HG02610 (cell line): ENCODE measurements at regions not wholly inside any gene's neighbourhood (a gene's known extent, or its start where the extent isn't known, plus 50 kb on each side); places are given as distances from the start of the nearest gene placed in this dataset.

Experiments
- ATAC-seq: cut with Tn5 transposase; IDR thresholded peaks from one replicate; pipeline ENCODE4 v1.9.1; 2021; ENCODE audit warnings: mild to moderate bottlenecking, moderate library complexity; ENCODE audit not compliant: unreplicated experiment

DNA sequence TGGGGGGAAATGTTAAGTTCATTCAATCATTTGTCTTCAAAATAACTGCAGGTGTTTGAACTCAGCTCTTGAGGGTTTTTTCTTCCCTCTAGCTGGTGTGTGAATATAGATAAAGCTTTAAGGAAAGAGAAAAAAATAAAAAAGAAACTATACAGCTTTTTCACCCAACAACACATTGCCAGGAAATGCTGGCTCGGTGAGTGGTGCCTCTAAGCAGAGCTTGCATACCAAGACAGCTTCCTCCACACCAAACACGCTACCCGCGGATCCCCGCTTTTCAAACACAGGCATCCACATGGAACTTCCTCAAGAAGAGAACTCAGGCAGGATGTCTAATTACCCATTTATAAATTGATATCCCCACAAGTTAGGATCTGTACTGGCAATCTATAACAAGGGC, 69.8 kb upstream of the TANK start:
- ATAC-seq: peak; percentile 35

DNA sequence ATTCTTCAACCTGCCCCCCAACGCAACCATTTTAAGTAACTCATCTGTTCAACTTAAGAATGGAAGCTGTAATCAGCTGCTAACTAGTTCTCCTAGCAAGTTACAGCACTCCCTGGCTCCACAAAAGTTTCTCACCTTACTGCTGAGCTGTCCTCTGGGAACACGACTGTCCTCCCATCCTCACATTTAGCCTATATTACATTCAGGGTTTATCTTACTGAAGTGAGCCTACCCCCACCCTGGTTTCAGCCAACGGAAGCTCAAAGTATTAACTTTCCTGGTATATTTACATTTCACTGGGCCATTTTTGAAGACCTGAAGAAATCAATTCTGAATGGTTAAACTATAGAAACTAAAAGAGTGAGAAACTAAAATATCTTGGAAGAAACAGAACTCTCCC, 64.9 kb upstream of the TANK start:
- ATAC-seq: no peak

DNA sequence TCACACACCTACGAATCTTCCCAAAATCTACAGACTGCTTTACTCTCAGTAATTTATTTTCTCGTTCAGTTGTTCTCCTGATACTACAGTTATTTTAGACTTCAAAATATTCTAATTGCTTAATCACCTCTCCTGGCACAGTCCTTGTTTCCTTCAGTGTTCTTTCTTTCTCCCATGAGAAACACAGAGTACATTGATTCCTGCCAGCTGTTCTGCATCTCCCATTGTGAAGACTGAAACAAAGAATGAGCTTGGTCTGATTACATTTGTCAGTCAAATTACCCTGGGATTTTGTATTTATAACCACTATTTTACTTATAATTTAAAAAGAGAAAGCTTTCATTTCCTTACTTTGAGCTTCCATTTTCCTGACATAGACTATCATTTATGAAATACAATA, 63.9 kb upstream of the TANK start:
- ATAC-seq: peak; percentile 45

DNA sequence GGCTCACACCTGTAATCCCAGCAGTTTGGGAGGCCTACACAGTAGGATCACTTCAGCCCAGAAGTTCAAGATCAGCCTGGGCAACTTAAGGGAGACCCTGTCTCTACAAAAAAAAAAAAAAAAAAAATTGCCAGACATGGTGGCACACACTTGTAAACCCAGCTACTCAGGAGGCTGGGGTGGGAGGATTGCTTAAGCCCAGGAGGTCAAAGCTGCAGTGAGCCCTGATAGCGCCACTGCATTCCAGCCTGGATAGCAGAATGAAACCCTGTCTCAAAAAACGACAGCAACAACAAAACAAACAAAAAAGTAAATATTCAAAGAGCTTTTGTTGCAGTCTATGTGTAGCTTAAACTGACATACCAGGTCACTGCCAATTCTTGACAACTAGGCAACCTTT, 63.1 kb upstream of the TANK start:
- no peak for ATAC-seq

DNA sequence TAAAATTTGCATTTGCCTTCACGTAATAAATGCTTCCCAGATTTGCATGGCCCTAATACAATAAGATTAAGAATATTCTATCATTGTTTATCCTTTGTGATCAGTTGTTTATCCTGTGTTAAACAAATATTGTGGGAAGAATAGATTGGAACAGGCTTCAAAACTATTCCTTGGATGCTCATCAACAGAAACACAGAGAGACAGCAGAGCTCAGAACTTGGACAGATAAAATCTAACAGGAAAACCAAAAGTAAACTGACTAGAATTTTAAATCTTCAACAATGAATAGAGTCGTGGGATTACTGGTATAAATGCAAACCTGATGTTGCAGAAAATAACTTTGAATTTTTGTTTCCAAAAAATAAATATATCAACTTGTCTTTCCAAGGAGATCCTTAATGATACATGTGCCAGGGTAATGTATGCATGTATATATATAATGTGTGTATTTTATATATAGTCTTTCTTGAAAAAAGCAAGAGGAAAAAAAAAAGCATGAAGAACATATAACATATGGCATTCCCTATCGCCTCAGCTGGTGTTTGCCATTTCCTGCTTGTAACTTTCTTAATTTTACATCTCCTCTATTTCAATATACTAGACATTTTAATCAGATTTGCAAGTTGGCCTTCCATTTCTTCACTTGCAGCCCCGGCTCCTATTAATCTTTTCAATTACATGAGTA, 59.9 kb upstream of the TANK start:
- ATAC-seq: no peak

DNA sequence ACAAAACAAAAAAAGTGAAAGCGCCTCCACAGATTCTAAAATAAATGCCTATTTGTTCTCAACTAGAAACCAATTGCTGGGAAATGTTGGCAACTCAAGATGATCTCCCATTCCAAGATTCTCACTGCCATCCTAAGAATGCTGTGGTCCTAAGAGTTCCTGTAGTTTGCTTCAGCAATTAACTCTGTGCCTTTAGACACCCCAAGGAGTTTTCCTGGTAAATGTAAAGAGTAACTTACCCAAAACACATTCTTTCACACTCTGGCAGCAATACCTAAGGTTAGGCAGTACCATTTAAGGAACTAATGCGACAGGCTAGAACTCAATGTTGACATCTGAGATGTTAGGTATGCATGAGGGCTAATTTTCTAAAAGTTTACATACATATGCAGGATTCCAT, 58.8 kb upstream of the TANK start:
- ATAC-seq: no peak

DNA sequence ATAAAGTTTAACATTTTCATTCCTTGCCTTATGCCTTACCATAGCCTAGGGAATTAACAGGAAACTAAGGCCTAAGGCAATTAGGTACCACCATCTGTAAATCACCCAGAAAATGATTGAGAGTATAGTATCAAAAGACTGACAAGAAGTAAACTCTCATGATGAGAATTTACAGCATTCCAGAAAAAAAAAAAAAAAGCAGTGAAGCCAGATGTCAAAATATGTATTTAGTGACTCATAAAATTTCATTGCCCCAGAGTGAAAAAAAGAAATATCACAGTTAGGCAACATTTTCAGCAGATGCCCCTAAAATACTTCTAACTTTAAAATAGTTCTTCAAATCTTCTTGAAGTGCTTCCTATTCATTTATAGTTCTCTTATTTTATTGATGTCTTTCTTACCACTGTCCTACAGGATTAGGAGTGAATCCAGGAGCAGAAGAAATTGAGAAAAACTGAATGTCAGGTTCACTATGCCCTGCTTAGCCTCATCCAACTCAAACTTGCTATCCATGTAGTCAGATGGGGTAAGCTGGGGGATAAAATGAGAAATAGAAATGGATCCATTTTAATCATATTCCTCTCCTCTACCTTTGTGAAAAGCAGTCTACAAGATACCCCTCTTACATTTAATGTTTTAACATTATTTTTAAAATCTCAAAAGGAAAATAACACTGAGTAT, 57.3 kb upstream of the TANK start:
- no peak for ATAC-seq

DNA sequence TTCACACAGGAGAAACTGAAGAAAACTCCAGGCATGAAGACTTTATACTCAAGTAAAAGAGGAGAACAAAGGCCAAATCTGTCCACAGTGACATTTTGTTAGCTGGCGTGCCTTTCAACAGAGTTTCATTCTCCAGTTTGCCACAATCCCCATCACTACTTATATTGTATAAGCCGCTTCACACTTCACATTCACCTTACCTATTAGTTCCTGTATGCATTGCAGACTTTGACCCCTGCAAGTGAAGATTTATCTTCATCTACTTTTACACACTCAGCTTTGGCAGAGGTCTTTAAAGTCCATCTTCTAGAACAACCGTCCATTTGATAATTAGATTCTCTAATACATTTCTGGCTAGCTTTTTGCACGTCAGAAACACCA, 56.8 kb upstream of the TANK start:
- no peak for ATAC-seq

DNA sequence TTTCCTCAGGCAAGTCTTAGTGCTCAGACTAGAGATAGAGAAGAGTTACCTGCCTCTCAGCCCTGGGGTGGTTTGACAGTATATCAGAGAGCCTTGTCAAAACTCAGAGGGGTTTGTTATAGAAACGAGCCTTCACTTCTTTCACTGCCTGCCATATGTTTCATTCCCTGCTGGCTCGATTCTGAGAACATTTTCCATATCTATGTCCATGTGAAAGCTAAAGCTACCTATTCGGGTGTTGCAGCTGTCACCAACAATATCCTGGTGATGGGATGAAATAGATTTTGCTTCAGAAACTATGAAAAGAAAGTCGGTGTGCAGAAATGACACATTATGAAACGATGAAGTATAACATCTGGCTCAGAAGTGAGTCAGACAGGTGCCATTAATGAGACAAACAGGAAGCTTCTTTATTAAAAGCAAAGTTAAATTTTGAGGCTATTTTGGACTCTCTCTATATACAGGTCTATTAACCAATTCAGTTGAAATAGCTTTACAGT, 56.1 kb upstream of the TANK start:
- ATAC-seq: peak; percentile 97

DNA sequence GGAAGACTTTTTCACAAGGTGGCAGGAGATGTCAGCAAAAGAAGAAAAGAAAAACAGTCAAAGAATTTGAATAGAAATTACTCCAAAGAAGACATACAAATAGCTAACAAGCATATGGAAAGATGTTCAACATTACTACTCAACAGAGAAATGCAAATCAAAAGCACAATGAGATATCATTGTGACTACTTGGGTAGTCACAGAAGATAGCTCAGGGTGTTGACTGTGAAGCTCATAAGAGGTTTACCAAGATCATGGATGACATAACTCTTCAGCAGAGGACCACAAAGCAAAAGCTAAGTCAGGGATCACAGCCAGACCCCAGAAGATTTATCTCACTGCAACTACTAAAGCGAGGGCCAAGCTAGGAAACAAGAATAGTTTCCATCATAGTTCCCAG, 53.0 kb upstream of the TANK start:
- no peak for ATAC-seq
